DMS 273 (cell line): ENCODE measurements at regions not wholly inside any gene's neighbourhood (a gene's known extent, or its start where the extent isn't known, plus 50 kb on each side); places are given as distances from the start of the nearest gene placed in this dataset.

Experiments
- DNase-seq: peaks from one replicate; lab custom pipeline; 2025; ENCODE audit not compliant: unreplicated experiment; lab: John Stamatoyannopoulos, UW

GRCh38 chr21:27622631-27623030 is 655.7 kb upstream of the ADAMTS5 start:
- DNase-seq, result no peak

- no peak for DNase-seq
Measured at GRCh38 chr21:27614231-27614630, 647.3 kb upstream of the ADAMTS5 start.

DNA sequence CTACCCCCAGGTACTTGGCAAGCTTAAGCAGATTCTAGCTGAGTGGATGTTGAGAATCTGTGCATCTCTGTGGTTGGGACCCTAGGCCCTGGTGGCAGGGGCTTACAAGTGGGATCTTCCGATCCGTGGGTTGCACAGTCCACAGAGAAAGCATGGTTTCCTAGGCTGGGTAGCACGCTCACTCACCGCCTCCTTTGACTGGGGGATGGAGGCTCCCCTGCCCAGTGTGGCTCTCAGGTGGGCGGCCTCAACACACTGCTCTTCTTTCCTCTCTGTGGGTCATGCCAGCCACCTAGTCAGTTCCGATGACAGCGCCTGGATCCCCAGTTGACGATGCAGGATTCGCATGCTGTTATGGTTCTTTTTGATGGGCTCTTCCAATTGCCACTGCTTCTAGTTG is 639.5 kb upstream of the ADAMTS5 start:
- DNase-seq, result no peak

DNA sequence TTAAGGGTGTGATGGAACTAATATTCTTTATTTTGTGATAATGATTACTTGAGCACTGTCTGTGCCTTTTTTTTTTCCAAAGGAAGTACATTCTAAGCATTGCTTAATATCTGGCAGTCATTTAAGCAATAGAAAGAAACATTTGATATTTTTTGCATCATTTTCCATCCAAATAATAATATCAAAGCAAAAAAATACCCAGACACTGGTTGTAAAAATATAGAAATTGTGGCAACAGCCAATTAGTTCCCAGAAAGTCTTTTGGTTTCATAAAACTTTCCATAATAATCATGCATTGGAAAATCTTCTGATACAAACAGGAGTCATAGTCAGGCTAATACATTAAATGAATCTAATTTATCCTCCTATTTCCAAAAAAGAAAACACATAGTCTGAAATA is 629.3 kb upstream of the ADAMTS5 start:
- no peak for DNase-seq

GRCh38 chr21:27595716-27596115 is 628.8 kb upstream of the ADAMTS5 start:
- no peak for DNase-seq

- no peak for DNase-seq
Measured at GRCh38 chr21:27590271-27590670, 623.4 kb upstream of the ADAMTS5 start.

DNA sequence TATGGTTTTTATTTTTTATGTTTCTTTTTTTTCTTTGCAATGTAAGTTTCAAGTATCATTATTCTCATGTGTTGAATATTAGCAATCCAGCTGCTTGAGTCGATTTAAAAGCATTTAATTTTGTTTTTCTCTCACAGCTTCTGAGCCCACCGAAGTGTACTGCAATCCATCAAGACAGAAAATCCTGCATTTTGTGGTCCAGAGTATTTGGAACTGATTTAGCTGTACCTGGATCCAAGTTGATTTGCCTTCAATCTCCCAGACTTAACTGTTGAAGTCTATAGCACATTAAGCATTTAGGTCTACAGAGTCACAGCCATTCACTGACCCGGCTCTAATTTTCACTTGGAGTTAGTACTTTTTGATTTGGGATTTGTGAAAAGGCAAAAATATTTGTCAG is 622.9 kb upstream of the ADAMTS5 start:
- DNase-seq, result no peak

- DNase-seq, result no peak
Measured at GRCh38 chr21:27586986-27587385, 620.1 kb upstream of the ADAMTS5 start.

DNA sequence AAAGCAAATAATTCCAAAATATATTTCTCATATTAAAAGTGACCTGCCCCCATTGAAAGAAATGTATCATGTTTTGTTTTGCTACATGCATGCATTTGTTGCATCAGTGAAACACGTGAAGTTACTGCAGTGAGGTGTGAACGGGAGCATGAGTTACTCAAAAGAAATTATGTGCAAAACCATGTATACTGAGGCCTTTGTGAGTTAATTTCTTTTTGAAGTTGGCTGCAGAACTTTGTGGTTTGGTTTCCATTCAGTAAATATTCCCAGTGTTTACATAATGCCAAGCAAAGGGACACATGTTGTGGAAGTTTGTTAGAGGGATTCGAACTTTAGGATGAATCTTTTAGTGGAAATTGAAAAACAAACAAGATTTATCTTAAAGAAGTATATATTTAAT is 619.4 kb upstream of the ADAMTS5 start:
- DNase-seq, result no peak

GRCh38 chr21:27584256-27584655 is 617.4 kb upstream of the ADAMTS5 start:
- no peak for DNase-seq

DNA sequence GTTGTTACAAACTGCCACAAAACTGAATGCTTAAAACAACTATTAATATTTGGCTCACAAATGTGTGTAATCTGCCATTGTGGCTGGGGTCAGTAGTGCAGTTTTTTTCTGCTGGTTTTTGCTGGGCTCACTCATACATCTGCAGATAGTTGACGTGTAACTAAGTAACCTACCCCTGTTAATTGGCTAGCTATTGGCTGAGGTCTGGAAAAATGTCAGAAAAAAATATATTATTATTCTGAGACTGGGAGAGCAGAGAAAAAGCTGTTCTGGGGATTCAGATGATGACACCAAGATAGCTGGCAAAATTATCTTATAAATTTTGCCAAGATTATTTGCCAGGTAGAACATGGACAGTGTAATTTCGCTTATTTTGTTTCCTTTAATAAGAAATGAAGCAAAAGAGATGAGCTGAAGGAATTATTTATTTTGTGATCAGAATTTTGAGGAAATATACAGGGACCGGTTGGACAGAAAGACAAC is 616.1 kb upstream of the ADAMTS5 start:
- DNase-seq, result no peak

GRCh38 chr21:27582246-27582947 is 615.5 kb upstream of the ADAMTS5 start:
- DNase-seq, result no peak

DNA sequence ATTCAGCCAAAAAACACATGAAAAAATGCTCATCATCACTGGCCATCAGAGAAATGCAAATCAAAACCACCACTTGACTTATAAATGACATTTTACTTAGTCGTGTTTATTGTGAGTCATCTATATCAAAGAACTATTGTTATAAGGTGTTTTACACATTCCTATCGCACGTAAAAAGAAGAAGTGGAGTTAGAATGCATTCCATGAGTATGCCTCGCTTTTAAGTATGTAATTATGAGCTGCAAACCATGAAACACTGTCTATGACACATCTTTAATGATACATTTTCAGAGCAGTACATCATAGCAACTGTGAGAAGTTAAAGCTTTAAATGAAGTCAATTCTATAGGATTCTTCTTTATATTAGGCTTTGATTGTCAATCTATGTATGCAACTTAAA is 614.3 kb upstream of the ADAMTS5 start:
- no peak for DNase-seq

GRCh38 chr21:27580276-27580675 is 613.4 kb upstream of the ADAMTS5 start:
- no peak for DNase-seq

DNA sequence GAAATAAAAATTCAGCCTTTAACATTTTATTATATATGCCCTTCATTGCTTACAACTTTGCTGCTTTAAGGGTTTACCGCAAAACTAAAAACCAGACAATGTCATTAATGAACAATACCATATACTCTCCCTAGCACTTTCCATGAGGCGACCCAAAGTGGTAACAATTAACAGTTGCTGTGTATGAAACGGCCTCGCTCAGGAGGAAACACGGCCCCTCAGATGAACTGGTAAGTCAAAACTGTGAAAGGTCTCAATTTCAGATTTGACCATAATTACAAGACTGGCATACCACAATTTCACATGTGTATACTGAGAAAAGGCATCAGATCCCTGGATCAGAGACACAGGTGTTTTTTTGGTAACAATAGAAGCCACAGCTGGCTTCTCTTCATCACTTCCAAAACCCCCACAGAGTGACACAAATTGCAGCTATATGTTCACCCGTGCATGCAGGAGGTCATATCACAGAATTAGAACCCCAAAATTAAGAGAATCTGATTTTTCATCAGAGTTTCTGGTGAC is 611.9 kb upstream of the ADAMTS5 start:
- DNase-seq, result no peak

DNA sequence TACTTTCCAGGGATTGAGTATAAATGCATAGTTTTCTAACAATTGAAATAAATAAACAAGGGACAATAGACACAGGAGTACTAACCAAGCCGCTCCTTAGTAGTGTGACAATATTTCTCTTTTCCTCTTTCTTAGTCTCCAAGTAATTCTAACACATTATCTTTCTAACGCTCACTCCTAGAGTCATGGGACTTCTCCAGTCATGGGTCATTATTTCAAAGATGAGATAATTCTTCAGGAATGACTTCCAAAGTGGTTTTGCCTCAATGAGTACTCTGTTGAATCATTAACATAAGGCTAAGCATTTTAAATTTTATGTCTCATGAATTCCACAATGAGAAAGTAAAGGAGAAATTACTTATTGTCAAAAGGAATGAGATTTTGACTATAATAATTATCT is 605.8 kb upstream of the ADAMTS5 start:
- no peak for DNase-seq

DNA sequence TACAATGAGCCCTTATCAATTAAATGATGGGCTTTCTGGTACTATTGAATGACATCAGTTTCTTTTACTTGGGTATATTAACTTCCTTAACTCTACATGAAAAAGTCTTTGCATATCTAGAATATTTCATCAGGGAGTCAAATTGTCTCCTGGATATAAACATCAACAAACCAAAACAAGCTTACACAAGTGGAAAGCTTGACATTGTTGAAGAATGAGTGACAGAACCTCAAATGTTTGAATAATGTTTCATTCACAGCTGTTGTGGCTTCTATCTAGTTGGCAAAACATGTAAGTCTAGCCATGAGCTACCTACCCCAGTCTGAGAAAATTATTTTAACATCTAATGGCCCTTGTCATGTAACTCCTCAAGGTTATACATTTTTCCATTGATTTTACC is 604.8 kb upstream of the ADAMTS5 start:
- no peak for DNase-seq

DNA sequence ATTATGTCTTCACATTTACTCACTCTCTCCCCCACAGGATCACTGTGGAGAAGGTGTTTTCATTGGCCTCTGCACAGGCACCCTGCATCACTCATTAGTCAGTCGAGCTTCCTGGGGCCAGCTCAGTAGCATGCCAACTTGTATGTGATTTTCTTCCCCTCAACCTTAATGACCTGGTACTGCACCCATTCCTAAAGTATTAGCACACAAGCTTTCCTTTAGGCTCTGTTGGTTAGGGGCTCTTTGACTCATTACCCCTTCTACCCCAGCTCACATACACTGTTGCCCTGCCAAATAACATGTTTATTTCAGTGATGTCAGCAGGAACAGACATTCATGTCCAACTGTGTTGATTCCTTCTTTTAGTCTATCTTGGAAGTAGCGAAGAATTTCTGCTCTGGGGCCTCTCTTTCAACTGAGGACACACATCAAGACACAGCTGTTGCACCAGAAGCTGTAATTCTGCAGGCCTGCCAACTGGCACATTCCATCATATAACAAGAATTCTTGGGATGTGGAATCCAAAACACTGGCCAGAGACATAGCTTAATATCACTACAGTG is 603.5 kb upstream of the ADAMTS5 start:
- DNase-seq, result no peak

- DNase-seq, result no peak
Measured at GRCh38 chr21:27569831-27570230, 602.9 kb upstream of the ADAMTS5 start.

GRCh38 chr21:27569091-27569490 is 602.2 kb upstream of the ADAMTS5 start:
- DNase-seq, result no peak

DNA sequence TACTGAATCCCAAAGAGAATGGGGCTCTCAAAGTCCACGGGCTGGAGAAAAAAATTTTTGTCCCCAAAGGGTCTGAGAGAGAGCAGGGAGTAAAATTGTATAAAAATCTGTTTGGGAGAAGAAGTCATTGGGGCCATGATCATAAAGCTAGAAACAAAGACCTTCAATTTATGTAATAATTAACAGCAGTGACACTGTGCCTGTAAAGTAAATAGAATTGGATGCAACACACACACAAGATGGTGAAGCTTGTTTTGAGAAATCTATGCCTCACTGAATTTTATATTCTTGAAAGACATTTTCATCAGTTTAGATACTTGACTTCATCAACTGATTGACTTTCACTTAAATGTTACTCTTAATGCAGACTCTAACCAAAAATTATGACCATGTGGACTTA is 600.5 kb upstream of the ADAMTS5 start:
- DNase-seq, result no peak

GRCh38 chr21:27566521-27566920 is 599.6 kb upstream of the ADAMTS5 start:
- DNase-seq, result no peak

- no peak for DNase-seq
Measured at GRCh38 chr21:27565364-27565763, 598.5 kb upstream of the ADAMTS5 start.
